Progenitor cell of endocrine pancreas (in vitro differentiated cells): ENCODE measurements at regions not wholly inside any gene's neighbourhood (a gene's known extent, or its start where the extent isn't known, plus 50 kb on each side); places are given as distances from the start of the nearest gene placed in this dataset.

Experiments used
- DNase-seq: peaks from one replicate; pipeline ENCODE4 v3.0.0; 2021; ENCODE audit warnings: low spot score; ENCODE audit not compliant: unreplicated experiment
- H3K27ac Mint-ChIP-seq: 2 replicates; pipeline ENCODE4 v1.8.0; 2021; ENCODE audit warnings: mild to moderate bottlenecking, moderate library complexity, mixed read lengths
- H3K27me3 Mint-ChIP-seq: 2 replicates; pipeline ENCODE4 v1.8.0; 2021; ENCODE audit warnings: mixed read lengths
- H3K36me3 Mint-ChIP-seq: 2 replicates; pipeline ENCODE4 v1.8.0; 2022; ENCODE audit warnings: mixed read lengths; ENCODE audit not compliant: insufficient read depth
- H3K4me1 Mint-ChIP-seq: 2 replicates; pipeline ENCODE4 v1.8.0; 2021; ENCODE audit warnings: low read depth, mixed read lengths
- H3K4me3 Mint-ChIP-seq: 2 replicates; pipeline ENCODE4 v1.8.0; 2021; ENCODE audit warnings: low read depth, mild to moderate bottlenecking, moderate library complexity, mixed read lengths
- H3K9me3 Mint-ChIP-seq: 2 replicates; pipeline ENCODE4 v1.8.0; 2021; ENCODE audit warnings: low read depth, mixed read lengths
- TF ChIP-seq, protein P1 (sequence below): fragments of 200-600 bp; sonication (generic); IDR thresholded peaks from one replicate; pipeline ENCODE4 v1.5.0; 2021; ENCODE audit warnings: antibody characterized with exemption, mild to moderate bottlenecking; ENCODE audit not compliant: unreplicated experiment

- Mint-ChIP-seq H3K9me3 (no peaks in the 10 kb centered on the region), H3K27ac (no peak overlapping the region), H3K4me3 (no peak overlapping the region), H3K36me3 (no peaks in the 10 kb centered on the region), H3K27me3 (no peaks in the 10 kb centered on the region), H3K4me1 (peaks cover 2% of the 10 kb centered on the region)
- TF ChIP-seq, protein P1, sequence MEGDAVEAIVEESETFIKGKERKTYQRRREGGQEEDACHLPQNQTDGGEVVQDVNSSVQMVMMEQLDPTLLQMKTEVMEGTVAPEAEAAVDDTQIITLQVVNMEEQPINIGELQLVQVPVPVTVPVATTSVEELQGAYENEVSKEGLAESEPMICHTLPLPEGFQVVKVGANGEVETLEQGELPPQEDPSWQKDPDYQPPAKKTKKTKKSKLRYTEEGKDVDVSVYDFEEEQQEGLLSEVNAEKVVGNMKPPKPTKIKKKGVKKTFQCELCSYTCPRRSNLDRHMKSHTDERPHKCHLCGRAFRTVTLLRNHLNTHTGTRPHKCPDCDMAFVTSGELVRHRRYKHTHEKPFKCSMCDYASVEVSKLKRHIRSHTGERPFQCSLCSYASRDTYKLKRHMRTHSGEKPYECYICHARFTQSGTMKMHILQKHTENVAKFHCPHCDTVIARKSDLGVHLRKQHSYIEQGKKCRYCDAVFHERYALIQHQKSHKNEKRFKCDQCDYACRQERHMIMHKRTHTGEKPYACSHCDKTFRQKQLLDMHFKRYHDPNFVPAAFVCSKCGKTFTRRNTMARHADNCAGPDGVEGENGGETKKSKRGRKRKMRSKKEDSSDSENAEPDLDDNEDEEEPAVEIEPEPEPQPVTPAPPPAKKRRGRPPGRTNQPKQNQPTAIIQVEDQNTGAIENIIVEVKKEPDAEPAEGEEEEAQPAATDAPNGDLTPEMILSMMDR = no peak
- no peak for DNase-seq
These were observed 703.7 kb upstream of the FZD8 start for GRCh38 chr10:36345807-36346206.

DNA sequence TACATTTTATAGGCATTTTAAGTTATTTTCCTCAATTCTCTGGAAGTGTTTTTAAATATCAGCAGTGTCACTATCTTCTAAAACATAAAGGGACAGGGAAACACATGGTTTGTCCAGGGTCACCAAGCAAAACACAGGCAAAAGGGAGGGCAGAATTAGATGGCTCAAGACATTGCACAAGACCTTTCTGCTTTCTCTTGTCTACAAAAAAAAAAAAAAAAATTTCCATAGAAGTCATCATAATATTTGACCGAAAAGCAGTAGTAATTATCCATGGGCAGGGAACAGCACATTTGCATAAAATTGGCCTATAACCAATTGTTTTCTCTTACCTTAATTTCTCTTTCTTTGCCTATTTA, 703.1 kb upstream of the FZD8 start:
- Mint-ChIP-seq H3K4me3 (no peak overlapping the region), H3K36me3 (no peaks in the 10 kb centered on the region), H3K27ac (no peak overlapping the region), H3K9me3 (no peaks in the 10 kb centered on the region), H3K27me3 (no peaks in the 10 kb centered on the region), H3K4me1 (peaks cover 2% of the 10 kb centered on the region)
- no peak for DNase-seq
- TF ChIP-seq, protein P1 = no peak

DNA sequence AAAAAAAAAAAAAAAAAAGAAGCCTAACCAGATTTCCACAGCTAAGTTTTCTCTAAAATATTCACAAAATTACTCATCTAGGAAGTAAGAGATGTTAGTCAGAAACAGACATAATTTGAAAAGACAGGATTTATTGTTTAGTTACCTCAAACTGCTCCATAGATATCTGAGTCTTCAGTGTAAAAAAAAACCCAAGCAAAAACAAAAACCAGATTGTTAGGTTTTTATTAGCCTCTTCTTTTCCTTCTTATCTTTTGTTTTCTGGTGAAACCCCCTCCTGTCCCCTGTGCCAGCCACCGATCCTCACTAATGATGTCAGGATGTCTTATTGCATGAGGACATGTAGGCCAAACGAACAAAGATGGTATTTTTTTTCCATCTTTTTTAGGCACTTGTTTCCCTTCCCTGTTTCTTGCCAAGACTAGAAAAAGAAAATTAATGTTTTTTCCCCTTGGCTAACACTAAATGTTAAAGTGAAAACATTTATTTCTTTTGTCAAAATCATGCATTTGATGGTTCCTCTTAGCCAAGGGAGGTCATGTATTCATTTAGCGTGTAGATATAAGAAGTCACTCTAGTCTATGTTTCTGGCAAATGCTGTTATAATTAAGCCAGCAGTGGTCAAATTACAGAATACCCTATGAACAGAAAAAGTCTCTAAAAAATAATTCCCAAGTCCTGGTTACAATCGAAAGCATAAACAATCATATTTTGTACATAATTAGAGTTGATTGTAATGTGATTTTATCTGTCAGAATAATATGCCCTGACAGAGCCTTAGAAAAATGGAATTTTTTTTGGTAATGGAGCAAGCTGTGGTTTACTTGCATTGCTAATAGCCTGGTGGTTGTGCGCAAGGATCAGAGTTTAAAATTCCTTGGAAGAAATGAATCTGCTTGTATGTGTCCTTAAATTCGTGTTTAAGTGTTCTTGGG, 702.4 kb upstream of the FZD8 start:
- H3K9me3 Mint-ChIP-seq = no peaks in the 10 kb centered on the region
- H3K4me3 Mint-ChIP-seq = no peak overlapping the region
- TF ChIP-seq, protein P1 = no peak
- H3K27ac Mint-ChIP-seq = no peak overlapping the region
- H3K4me1 Mint-ChIP-seq = peaks cover 2% of the 10 kb centered on the region
- no peaks in the 10 kb centered on the region for H3K27me3 Mint-ChIP-seq
- DNase-seq = no peak
- no peaks in the 10 kb centered on the region for H3K36me3 Mint-ChIP-seq

DNA sequence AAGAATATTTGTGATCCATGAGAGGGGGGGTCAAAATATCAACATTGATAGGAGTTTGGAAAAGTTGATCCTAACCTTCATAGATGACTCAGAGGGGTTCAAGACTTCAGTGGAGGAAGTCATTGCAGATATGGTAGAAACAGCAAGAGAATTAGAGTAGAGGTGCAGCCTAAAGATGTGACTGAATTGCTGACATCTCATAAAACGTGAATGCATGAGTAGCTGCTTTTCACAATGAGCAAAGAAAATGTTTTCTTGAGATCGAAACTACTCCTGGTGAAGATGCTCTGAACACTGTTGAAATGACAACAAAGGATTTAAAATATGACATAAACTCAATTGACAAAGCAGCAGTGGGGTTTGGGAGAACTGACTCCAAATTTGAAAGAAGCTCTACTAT, 700.7 kb upstream of the FZD8 start:
- peaks cover 2% of the 10 kb centered on the region for H3K4me1 Mint-ChIP-seq
- H3K27me3 Mint-ChIP-seq = no peaks in the 10 kb centered on the region

DNA sequence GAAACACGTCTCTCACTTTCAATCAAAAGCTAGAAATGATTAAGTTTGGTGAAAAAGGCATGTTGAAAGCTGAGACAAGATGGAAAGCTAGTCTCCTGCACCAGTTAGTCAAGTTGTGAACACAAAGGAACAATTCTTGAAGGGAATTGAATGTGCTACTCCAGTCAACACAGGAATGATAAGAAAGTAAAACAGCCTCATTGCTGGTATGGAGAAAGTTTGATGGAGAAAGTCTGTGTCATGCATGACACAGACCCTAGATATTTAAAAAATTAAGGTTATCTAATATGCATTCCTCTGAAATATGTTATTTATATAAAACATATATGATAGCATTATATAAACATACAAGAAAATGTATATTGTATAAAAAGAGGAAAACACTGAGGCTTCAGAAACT, 699.4 kb upstream of the FZD8 start:
- Mint-ChIP-seq H3K4me1 (peaks cover 5% of the 10 kb centered on the region), H3K4me3 (no peak overlapping the region), H3K9me3 (no peaks in the 10 kb centered on the region), H3K27me3 (no peaks in the 10 kb centered on the region), H3K27ac (peak overlapping the region; percentile 18), H3K36me3 (no peaks in the 10 kb centered on the region)
- TF ChIP-seq, protein P1 = no peak
- no peak for DNase-seq

More for the DNA sequence above, 700.7 kb upstream of the FZD8 start:
- Mint-ChIP-seq H3K27ac (no peak overlapping the region), H3K4me3 (no peak overlapping the region), H3K9me3 (no peaks in the 10 kb centered on the region), H3K36me3 (no peaks in the 10 kb centered on the region)
- no peak for DNase-seq
- TF ChIP-seq, protein P1 = no peak
